GM12878 (cell line): ENCODE measurements at regions not wholly inside any gene's neighbourhood (a gene's known extent, or its start where the extent isn't known, plus 50 kb on each side); places are given as distances from the start of the nearest gene placed in this dataset.

Experiments
- ATAC-seq: fragments of 200-7000 bp; cut with Tn5 transposase; 3 replicates; pipeline ENCODE4 v1.9.1; 2020; ENCODE audit warnings: mild to moderate bottlenecking, moderate library complexity
- BruUV-seq: library from RNA; stranded (reverse); fragments of 400-500 nt; replicated peaks from 2 replicates; lab custom pipeline; 2021; lab: Mats Ljungman, UMichigan
- CTCF ChIA-PET: fragments of 300-600 bp; sonication (Branson Sonifier 250); formaldehyde crosslinking; extraction: SDS; loops from one replicate; lab custom pipeline; 2021; ENCODE audit warnings: inconsistent platforms; lab: Yijun Ruan, JAX
- POLR2A ChIA-PET: fragments of 350-600 bp; formaldehyde crosslinking; extraction: SDS; loops from one replicate; lab custom pipeline; 2021; ENCODE audit warnings: inconsistent platforms; lab: Charles Lee
- RAD21 ChIA-PET: fragments of 300-600 bp; sonication (Branson Sonifier 250); formaldehyde crosslinking; loops from one replicate; lab custom pipeline; 2023; ENCODE audit warnings: antibody characterized with exemption; ENCODE audit not compliant: unreplicated experiment; lab: Charles Lee
- SMC1A ChIA-PET: fragments of 300-600 bp; sonication (Branson Sonifier 250); formaldehyde crosslinking; loops from one replicate; lab custom pipeline; 2023; ENCODE audit not compliant: unreplicated experiment, uncharacterized antibody; lab: Charles Lee
- DNase-seq: peaks from one replicate; pipeline ENCODE4 v3.0.0-alpha.2; 2011; ENCODE audit warnings: low read depth, low spot score
- FAIRE-seq: peaks from 3 replicates; lab custom pipeline; 2011; peaks lifted over from hg19 to GRCh38; lab: Jason Lieb, UNC
- H2AFZ ChIP-seq: 2 replicates; pipeline ENCODE4 v1.6.0; 2011; ENCODE audit warnings: low read depth, low read length, control low read depth; ENCODE audit not compliant: control insufficient read depth
- H3K27ac ChIP-seq: 2 replicates; pipeline ENCODE4 v1.5.1; 2011; ENCODE audit warnings: control low read depth; ENCODE audit not compliant: control insufficient read depth, insufficient read depth
- H3K27me3 ChIP-seq, 2 experiments: replicated peaks in 1 of 2; 2 replicates each; pipeline versions ENCODE4 v1.6.0 to v1.6.1; 2011; ENCODE audit warnings: low read length in 1 of 2; ENCODE audit not compliant: control insufficient read depth in 2 of 2, insufficient read depth in 2 of 2
- H3K36me3 ChIP-seq, 2 experiments: 2 replicates each; pipeline ENCODE4 v1.5.1; 2011; ENCODE audit warnings: low read length in 1 of 2; ENCODE audit not compliant: control insufficient read depth in 2 of 2, insufficient read depth in 2 of 2
- H3K4me1 ChIP-seq: 2 replicates; pipeline ENCODE4 v1.6.1; 2011; ENCODE audit warnings: mild to moderate bottlenecking, low read length, moderate library complexity, mixed read lengths; ENCODE audit not compliant: control insufficient read depth, insufficient read depth
- H3K4me2 ChIP-seq: 2 replicates; pipeline ENCODE4 v1.6.0; 2011; ENCODE audit warnings: control low read depth; ENCODE audit not compliant: control insufficient read depth, insufficient read depth
- H3K4me3 ChIP-seq: fragments of 200-600 bp; sonication (generic); 2 replicates; pipeline ENCODE4 v1.5.1; 2016
- H3K79me2 ChIP-seq: 2 replicates; pipeline ENCODE4 v1.6.0; 2011; ENCODE audit warnings: low read length; ENCODE audit not compliant: control insufficient read depth, insufficient read depth
- H3K9ac ChIP-seq: 2 replicates; pipeline ENCODE4 v1.8.0; 2011; ENCODE audit warnings: low read length, control low read depth, mixed read lengths; ENCODE audit not compliant: control insufficient read depth, insufficient read depth
- H3K9me3 ChIP-seq: replicated peaks from 3 replicates; pipeline ENCODE4 v1.5.1; 2011; ENCODE audit warnings: mild to moderate bottlenecking, low read length; ENCODE audit not compliant: control insufficient read depth, insufficient read depth
- H4K20me1 ChIP-seq: 2 replicates; pipeline ENCODE4 v1.6.0; 2011; ENCODE audit not compliant: control insufficient read depth, insufficient read depth
- BMI1 ChIP-seq: fragments of 450-650 bp; IDR thresholded peaks from 2 replicates; pipeline ENCODE4 v1.6.1; 2016; ENCODE audit warnings: mild to moderate bottlenecking, moderate library complexity, borderline replicate concordance
- CBX5 ChIP-seq: sonication (generic); IDR thresholded peaks from 2 replicates; pipeline ENCODE4 v1.6.1; 2016; ENCODE audit warnings: low read depth, moderate library complexity, mild to moderate bottlenecking, inconsistent platforms
- CHD2 ChIP-seq: IDR thresholded peaks from 2 replicates; pipeline ENCODE4 v1.6.1; 2011; ENCODE audit warnings: low read depth, low read length, improper control_type of control experiment, borderline replicate concordance
- CREB1 ChIP-seq: IDR thresholded peaks from 2 replicates; pipeline ENCODE4 v1.6.1; 2012; ENCODE audit warnings: low read depth, mild to moderate bottlenecking, inconsistent platforms
- FOXK2 ChIP-seq: fragments of 450-650 bp; IDR thresholded peaks from 2 replicates; pipeline ENCODE4 v1.6.1; 2017; ENCODE audit warnings: mild to moderate bottlenecking, moderate library complexity
- IKZF1 ChIP-seq: fragments of 450-650 bp; conservative IDR thresholded peaks from 2 replicates; pipeline ENCODE4 v1.6.1; 2017; ENCODE audit warnings: antibody characterized with exemption, mild to moderate bottlenecking
- JUNB ChIP-seq: IDR thresholded peaks from 2 replicates; pipeline ENCODE4 v1.6.1; 2016; ENCODE audit warnings: antibody characterized with exemption, mild to moderate bottlenecking
- MLLT1 ChIP-seq: fragments of 450-650 bp; IDR thresholded peaks from 2 replicates; pipeline ENCODE4 v1.6.1; 2016; ENCODE audit warnings: mild to moderate bottlenecking
- MXI1 ChIP-seq: fragments of 150-350 bp; IDR thresholded peaks from 2 replicates; pipeline ENCODE4 v1.6.1; 2011; ENCODE audit warnings: low read depth, mild to moderate bottlenecking, inconsistent platforms, low read length, improper control_type of control experiment
- NRF1 ChIP-seq: conservative IDR thresholded peaks from 2 replicates; pipeline ENCODE4 v1.6.1; 2011; ENCODE audit warnings: mild to moderate bottlenecking, low read depth, low read length, improper control_type of control experiment
- PBX3 ChIP-seq: IDR thresholded peaks from 2 replicates; pipeline ENCODE4 v1.6.1; 2011; ENCODE audit warnings: mild to moderate bottlenecking, low read depth, low read length, moderate library complexity; ENCODE audit not compliant: insufficient replicate concordance
- RAD21 ChIP-seq: IDR thresholded peaks from 2 replicates; pipeline ENCODE4 v1.6.1; 2011; ENCODE audit warnings: mild to moderate bottlenecking, low read depth, low read length, moderate library complexity; ENCODE audit not compliant: insufficient read depth
- STAT1 ChIP-seq: fragments of 450-650 bp; conservative IDR thresholded peaks from 2 replicates; pipeline ENCODE4 v1.6.1; 2014; ENCODE audit warnings: antibody characterized with exemption, mild to moderate bottlenecking
- ZNF592 ChIP-seq: fragments of 450-650 bp; IDR thresholded peaks from 2 replicates; pipeline ENCODE4 v1.6.1; 2017; ENCODE audit warnings: mild to moderate bottlenecking, moderate library complexity
- ZZZ3 ChIP-seq: IDR thresholded peaks from 2 replicates; pipeline ENCODE4 v1.6.1; 2011; ENCODE audit warnings: low read depth; ENCODE audit not compliant: control insufficient read depth, insufficient read length
- WGBS: methylation state at CpG from one replicate; pipeline ENCODE4 v1.1.6; 2016; ENCODE audit warnings: low lambda C conversion rate; ENCODE audit not compliant: insufficient replicate concordance, insufficient coverage; ENCODE audit errors: missing lambda C conversion rate; 5-methylcytosine and 5-hydroxymethylcytosine counted together
- in situ Hi-C: fragments of 300-500 bp; cut with MboI; formaldehyde crosslinking; loops from 9 replicates; pipeline ENCODE4 v1.14.3; 2018; ENCODE audit warnings: mixed read lengths
- intact Hi-C: fragments of 100-400 bp; cut with micrococcal nuclease; formaldehyde crosslinking; loops from one replicate; pipeline ENCODE4 v1.14.2; 2022; ENCODE audit not compliant: unreplicated experiment
- TF ChIP-seq, protein P1 (sequence below): IDR thresholded peaks from 2 replicates; pipeline ENCODE4 v1.6.1; 2011; ENCODE audit warnings: borderline replicate concordance, low read depth, mild to moderate bottlenecking, moderate library complexity, low read length; ENCODE audit not compliant: insufficient read depth, poor library complexity, severe bottlenecking

DNA sequence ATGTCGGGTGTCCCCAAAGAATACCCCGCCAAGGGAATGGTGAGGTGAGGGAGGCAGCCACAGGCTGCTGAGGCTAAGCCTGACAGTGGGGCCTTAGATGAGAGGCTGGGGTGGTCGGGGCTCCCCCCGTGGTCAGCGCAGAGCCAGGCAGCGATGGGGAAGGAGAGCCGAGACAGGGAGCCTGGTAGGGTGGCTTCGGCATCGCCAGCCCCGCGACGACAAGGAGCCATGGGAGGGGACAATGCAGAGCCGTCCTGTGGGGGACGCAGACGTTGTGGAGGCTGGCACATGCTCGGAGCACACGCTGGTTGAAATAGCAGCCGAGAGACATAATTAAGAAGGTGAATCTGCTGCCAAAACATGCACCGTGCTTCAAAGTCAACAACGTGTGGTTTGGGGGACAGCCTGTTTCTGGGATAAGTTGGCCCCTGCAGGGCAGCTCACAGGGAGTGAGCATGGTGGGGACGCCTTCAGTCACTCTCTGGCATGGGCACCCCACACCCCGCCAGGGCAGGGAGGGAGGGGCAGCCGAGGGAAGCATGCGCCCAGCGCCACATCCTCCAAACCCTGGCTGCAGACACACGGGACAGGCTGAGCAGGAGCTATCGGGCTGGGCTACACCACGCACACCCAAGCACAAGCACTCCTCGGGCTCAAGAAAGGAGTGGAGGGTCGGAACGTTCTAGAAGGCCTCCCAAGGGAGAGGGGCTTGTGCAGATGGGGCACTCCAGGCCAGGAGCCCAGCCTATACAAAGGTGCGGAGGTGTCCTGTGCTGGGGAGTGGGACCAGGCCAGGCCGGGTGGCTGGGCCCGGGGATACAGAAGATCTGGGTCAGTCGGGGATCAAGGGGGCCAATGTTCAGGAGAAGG is 66.6 kb upstream of the C14orf180 start:
- Histone ChIP-seq H3K36me3 (no peaks in the 10 kb centered on the region), H3K9me3 (no peaks in the 10 kb centered on the region), H4K20me1 (no peaks in the 10 kb centered on the region), H3K27ac (no peak overlapping the region), H3K4me3 (no peak overlapping the region), H3K79me2 (no peaks in the 10 kb centered on the region), H3K9ac (no peak overlapping the region), H2AFZ (no peak overlapping the region), H3K4me2 (no peak overlapping the region), H3K4me1 (no peaks in the 10 kb centered on the region), H3K27me3 (no peaks in the 10 kb centered on the region; a peak in 2 of 4 replicates)
- POLR2A ChIA-PET = no interaction called here
- no peak for DNase-seq
- in situ Hi-C loops (no loop called here), intact Hi-C loops (no loop called here)
- ATAC-seq = no peak
- WGBS = 45% methylated on average over 34 of the region's 35 CpGs
- CTCF ChIA-PET = no interaction called here
- FAIRE-seq = no peak
- RAD21 ChIA-PET = no interaction called here
- SMC1A ChIA-PET = no interaction called here
- BruUV-seq = no TSS peak
- TF ChIP-seq ZZZ3 = no peak
- no peak for TF ChIP-seq NRF1
- TF ChIP-seq CBX5 = no peak
- TF ChIP-seq IKZF1 = no peak
- TF ChIP-seq CREB1 = no peak
- no peak for TF ChIP-seq FOXK2
- TF ChIP-seq JUNB = no peak
- no peak for TF ChIP-seq ZNF592
- TF ChIP-seq PBX3 = no peak
- TF ChIP-seq STAT1 = no peak
- TF ChIP-seq CHD2 = no peak
- TF ChIP-seq MLLT1 = no peak
- no peak for TF ChIP-seq BMI1
- TF ChIP-seq MXI1 = no peak
- TF ChIP-seq RAD21 = no peak
- TF ChIP-seq, protein P1, sequence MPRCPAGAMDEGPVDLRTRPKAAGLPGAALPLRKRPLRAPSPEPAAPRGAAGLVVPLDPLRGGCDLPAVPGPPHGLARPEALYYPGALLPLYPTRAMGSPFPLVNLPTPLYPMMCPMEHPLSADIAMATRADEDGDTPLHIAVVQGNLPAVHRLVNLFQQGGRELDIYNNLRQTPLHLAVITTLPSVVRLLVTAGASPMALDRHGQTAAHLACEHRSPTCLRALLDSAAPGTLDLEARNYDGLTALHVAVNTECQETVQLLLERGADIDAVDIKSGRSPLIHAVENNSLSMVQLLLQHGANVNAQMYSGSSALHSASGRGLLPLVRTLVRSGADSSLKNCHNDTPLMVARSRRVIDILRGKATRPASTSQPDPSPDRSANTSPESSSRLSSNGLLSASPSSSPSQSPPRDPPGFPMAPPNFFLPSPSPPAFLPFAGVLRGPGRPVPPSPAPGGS = no peak
